ENCODE measurements at regions not wholly inside any gene's neighbourhood (a gene's known extent, or its start where the extent isn't known, plus 50 kb on each side); places are given as distances from the start of the nearest gene placed in this dataset.

DNA sequence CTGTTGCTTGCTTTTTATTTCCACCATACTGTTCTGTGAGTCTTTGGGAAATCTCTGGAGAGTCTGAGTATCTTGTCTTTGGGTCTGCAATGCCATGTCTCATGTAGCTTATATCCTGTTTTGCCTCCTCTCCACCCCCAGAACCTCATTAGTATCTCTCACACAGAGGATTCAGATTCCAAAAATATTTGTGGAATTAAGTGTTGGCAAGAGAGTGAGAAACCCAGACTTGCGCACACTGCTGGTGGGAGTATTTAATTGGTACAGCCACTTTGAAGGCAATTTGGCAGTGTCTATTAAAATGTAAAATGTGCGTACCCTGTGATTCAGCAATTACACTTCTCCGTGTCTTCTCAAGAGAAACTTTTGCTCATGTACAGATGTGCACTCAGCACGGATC, 68.6 kb downstream of the ZNF621 start:
- DNase-seq (ENCODE audit: low read depth in 2 of 3, low spot score in 1 of 3): no peak

DNA sequence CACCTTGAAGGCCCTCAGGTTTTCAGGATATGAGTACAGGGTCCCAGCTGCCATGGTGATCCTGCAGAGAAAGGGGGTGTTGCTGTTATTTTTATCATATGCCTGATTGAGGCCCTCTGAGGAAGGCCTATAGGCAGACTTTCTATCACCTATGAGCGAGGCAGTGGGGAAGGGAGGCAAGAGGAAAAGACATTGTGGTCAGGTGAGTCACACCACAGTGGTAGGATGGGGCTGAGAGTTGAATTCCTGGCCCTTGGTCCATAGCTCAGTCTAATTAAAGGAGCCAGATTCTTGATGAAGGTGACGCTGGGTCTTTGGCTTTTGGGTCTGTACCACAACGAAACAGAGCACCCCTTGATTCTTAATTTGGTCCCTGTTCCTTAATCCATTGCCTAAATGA, 72.7 kb downstream of the ZNF621 start:
- no peak for DNase-seq (ENCODE audit: low read depth in 2 of 3, low spot score in 1 of 3)

DNA sequence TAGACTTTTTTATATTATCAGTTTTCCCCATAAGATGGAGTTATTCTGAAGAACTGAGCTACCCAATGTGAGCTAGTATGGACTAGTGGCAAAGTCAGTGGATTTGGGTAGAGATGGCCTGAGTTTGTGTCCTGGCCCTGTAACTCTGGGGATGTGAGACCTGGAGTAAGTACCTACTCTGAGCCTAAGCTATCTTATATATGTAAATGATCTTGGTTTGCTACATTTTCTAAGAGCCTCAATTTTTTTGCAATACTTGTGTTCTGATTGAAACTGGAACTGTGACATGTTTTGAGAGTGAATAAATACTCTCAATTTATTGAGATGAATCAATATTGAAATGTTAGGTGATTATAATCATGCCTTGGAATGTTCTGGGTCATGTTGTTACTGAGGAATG, 73.6 kb downstream of the ZNF621 start:
- no peak for DNase-seq (ENCODE audit: low read depth in 2 of 3, low spot score in 1 of 3)

DNA sequence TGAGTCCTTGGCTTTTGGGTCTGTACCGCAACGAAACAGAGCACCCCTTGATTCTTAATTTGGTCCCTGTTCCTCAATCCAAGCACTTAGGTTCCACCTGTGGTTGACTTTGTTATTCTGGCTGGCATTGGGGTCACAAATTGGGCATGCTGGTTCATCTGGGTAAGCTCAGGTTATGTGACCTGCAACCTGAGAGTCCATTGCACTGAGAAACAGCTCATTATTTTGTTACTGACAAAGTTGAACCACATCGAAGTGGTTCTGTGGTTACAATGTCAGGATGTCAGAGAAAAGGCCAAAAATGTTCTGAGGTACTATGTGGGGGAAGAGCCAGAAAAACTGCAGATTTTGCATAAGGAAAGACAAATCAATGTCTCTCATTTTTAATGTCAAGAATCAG, 74.2 kb downstream of the ZNF621 start:
- DNase-seq (ENCODE audit: low read depth in 2 of 3, low spot score in 1 of 3): no peak

DNA sequence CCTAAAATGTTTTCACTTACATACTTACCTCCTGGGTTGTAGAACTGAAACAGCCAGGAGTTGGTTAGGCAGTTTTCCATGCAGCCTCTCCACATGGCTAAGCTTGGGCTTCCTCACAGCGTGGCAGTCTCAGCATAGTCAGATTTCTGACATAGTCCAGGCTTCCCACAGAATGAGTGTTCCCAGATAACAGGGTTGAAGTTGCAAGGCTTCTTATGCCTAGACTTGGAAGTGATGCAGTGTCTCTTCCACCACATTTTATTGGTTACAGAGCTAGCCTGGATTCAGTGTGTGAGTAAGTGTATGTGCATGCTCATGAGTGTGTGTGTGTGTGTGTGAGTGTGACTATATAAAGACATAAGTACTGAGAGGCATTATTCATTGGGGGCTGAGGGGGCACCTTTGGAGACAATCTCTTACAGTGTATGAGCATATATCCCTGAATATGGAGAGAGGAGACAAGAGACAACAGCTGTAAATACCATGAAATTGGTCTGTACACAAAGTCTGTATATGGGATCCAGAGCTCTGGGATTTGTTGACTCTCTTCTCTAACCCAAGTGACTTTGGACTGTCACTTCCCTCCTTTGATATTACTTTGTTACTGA, 78.1 kb downstream of the ZNF621 start:
- DNase-seq (ENCODE audit: low read depth in 2 of 3, low spot score in 1 of 3): no peak

DNA sequence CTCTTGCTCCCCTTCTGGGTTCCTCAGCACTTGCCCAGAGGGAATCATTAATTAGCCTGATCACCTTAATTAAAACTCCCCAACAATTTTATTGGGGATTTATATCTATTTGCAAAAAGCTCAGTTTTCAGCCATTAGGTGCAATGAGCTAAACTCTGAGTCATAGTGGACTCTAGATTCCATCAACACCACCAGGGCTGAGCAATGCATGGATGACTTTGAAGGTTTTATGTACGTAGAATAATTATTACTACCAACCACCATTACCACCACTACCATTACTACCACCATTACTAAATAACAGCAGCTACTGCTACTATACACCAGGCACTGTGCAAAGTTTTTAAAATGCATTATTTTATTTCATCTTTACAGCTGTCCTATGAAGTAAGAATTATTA, 81.2 kb downstream of the ZNF621 start:
- no peak for DNase-seq (ENCODE audit: low read depth in 2 of 3, low spot score in 1 of 3)

DNA sequence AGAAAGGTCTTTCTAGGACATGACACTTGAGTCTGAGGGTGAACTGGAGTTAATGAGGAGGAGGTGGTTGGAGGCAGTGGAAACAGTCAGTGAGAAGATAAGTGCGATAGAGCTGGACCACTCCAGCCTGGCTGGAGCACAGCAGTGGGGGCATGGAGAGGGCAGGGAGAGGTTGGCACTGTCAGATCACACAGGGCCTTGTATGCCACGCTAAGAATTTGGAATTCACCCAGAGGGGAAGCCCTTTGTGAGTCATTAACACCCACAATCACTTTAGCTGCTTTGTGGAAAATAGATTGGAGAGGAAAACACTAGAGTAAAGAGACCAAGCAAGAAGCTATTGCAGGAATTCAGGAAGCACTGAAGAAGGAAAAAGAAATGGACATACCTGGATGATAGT, 83.3 kb downstream of the ZNF621 start:
- no peak for DNase-seq (ENCODE audit: low read depth in 2 of 3, low spot score in 1 of 3)

DNA sequence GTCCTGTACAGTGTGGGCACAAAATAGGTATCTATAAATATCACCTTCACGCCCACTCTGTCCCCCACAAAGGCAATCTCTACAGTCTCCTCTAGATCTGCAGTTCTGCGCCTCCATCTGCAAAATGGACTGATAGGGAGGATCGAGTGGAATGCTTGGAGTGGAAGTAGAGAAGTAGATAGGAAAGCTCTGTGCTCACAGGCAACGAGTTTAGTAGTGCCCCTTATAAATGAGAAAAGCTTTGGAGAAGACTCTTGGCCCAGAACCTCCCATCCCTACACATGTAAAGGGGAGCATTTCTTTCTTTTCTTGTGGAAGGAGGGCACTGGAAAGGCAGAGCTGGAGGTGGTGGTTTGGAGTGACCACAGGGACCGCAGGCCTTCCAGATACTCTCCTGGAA, 88.5 kb downstream of the ZNF621 start:
- no peak for DNase-seq (ENCODE audit: low read depth in 2 of 3, low spot score in 1 of 3)

DNA sequence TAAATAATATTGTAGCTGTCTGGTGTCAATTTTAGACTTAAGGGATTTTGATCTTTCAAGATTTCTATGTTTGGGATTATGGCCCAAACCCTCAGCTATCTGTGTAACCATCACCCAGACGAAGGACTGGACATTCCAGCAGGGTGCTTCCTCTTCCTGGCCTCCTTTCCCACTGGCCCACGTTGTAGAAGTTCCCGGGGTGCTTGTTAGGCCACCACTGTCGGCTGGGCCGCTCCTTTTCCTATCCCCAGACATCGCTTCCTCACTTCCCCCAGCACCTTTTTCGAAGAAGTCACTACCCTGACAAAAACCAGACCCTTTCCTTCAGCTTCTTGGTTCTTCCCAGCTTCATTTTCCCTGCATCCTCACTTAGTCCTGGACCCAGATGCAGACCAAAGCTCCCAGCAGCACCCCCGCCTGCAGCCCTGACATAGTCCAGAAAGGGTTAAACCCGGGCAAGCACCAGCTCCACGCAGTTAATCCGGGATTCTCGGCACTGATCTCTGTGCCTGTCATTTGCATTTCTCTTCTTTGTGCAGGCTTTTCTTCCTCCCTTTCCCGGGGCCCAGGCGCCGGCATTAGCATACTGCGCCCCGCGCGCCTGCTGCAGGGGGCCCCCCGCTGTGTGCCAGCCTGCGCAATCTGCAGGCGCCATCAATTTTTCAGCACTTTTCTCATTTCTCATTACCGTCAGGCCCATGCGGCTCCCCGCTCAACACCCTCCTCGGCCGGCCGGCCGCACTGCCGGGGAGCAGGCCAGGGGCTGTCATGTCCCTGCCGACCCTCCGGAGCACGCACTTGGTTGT, 90.6 kb downstream of the ZNF621 start:
- no peak for DNase-seq (ENCODE audit: low read depth in 2 of 3, low spot score in 1 of 3)

DNA sequence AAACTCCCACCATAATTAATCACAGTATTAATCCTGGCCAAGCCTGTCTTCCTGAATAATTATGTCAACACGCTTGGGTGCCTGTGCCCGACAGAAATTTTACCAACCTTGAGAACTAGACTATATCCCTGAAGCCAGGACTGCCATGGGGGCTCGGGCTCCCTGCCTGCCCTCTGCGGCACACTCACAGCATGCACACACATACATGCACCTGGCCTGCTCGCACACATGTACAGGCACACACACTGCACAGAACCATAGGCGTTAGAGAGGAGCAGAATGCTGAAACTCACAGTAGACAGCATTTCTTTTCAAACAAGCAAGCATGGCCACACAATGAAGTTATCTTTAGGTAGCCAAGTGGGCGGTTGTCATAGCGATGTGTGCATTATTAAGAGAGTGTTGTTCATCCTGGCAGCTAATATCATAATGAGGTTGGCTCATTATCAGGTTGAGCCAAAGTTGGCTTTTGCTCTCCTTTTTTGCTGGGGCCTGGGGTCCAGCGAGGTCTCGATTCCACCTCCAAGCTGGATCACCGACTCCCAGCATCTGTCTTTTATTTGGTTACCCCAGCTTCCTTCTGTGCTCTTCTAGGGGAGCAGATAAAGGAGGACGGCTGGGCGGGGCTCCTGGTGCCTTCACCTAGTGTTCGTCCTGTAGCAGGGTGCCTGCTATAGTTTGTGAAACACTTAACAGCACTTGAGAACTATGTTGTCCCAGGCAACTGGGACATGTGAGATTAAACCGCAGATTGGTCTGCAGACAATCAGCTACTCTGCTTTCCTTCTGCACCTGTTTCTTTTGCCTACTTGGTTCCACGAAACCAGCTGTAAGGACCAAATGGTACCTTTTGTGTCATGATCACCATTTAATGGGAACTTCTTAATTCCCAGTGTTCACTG, 91.4 kb downstream of the ZNF621 start:
- no peak for DNase-seq (ENCODE audit: low read depth in 2 of 3, low spot score in 1 of 3)

DNA sequence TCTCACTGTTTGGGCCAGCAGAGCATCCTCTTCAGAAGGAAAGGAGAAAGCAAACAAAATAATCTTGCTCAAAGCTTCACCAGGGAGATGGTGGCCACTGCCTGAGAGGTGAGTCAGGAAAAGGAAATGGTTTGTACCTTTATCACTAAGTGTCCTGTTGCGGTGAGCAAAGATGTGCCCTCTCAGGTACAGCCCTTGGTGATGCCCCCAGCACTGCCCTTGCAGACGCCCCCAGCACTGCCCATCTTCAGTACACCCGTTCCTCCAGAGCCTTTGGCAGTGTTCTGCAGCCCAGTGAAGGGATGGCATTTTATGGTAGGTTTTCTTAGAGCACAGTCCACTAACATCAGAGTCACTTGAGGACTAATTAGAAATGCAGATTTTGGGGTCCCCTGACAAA, 92.3 kb downstream of the ZNF621 start:
- no peak for DNase-seq (ENCODE audit: low read depth in 2 of 3, low spot score in 1 of 3)

DNA sequence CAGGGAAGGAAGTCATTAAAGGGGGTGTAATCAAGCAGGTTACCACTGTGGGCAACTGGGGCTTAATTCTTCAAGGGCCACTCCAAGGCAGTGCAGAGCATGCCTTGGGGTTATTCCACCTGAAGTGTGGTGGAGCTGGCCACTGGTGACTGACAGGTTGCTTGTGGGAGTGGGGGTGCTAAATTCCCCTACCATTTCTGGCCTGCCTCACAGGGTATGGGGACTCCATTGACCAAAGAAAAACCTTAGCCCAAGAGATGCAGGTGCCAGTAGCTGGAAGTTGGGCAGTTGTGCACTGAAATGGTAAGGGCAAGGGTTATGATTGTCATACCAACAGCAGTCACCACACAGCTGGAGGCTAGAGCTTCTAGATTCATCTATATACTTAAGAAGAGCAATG, 93.4 kb downstream of the ZNF621 start:
- DNase-seq (ENCODE audit: low read depth in 2 of 3, low spot score in 1 of 3): no peak

DNA sequence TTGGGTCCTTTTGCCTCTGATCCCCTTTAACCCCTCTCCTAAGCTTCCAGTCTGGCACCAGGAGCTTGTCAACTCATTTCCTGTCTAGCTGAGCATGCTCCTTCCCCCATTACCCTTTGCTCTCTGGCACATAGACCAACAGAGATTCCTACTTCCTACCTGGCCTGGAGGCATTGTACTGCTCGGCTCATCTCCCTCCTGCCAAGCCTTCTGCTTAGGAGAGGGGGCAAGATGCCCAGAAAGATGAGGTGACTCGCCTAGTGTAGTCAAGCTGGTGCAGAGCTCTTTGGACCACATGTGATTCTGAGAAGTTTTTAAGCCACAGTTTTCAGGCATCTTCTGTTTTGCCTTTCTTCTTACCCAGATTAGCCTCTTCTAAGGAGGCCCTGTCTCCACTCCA, 95.4 kb downstream of the ZNF621 start:
- no peak for DNase-seq (ENCODE audit: low read depth in 2 of 3, low spot score in 1 of 3)

DNA sequence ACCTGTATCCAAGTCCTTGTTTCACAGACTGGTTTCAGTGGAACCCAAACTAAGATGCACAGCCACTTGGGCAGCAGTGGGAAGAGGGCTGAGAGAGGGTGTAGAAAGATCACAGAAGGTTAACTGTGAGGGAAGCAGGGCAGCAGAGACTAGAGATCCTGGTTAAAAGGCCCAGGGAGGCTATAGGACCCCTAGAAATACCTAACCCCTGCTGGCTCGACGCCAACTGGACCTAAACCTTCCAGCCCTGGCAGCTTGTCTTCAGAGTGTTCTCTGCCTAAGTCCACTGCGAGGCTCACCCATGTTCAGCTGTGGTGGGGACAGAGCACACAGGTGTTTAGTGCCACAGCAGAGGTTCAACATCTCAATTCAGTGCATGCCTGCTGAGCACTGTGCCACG, 96.5 kb downstream of the ZNF621 start:
- no peak for DNase-seq (ENCODE audit: low read depth in 2 of 3, low spot score in 1 of 3)

DNA sequence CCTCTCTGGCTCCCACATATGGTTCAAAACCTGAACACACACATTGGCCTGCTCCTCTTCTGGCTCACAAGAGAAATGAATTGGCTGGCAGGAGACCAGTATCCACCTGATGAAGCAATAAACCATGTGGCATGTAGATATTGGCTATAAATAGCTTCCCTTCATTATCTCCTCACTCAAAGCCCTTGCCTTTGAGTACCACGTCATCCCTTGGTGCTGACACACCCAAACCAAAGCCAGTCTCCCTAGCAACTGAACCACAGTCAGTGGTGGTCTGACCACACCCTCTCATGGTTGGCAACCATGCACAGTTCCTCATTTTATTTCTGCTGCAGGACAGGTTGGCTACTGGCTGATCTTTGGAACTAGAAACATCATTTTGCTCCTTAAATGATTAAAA, 98.8 kb downstream of the ZNF621 start:
- DNase-seq (ENCODE audit: low read depth in 2 of 3, low spot score in 1 of 3): no peak

DNA sequence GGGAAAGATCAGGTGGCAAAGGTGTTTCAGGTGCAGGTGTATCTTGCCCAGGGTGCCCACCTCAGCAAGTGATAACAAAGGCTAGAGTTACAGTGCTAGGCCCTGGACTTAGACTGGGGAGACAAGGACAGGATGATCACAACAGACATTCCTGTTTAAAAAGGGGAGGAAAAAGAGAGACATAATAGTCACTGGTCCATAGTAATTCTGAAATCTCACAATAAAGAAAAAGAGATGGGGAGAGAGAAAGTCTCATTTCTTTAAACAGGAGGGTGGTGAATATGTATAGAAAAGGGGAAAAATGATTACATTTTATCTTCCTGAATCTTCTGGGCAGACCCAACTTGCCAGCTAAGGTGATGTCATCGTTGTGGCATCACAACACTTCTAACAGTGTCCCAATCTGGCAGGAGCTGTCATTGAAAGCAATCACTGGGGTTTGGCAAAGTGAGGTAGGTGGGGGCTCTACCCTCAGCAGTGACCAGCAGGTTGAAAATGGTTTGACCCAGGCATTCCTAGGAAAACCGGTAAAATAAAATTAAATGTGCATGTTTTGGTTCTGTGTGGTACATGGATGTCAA, 99.5 kb downstream of the ZNF621 start:
- no peak for DNase-seq (ENCODE audit: low read depth in 2 of 3, low spot score in 1 of 3)

DNA sequence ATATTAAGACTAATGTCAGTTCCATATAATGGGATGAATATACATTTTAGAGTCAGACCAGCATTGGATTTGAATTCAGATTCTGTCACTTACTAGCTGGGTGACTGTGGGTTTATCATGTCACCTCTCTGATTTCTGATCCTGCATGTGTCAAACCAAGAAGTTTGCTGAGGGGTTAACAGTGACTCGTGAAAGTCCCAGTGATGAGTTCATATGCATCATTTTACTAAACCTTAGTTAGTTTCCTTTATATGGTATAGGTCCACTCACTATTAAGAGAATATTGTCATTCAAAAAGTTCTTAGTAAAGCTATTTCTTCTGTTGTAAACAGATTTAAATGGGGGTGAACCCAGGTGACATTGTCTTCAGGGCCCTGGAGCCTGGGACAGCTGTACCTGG, 102.3 kb downstream of the ZNF621 start:
- no peak for DNase-seq (ENCODE audit: low read depth in 2 of 3, low spot score in 1 of 3)

DNA sequence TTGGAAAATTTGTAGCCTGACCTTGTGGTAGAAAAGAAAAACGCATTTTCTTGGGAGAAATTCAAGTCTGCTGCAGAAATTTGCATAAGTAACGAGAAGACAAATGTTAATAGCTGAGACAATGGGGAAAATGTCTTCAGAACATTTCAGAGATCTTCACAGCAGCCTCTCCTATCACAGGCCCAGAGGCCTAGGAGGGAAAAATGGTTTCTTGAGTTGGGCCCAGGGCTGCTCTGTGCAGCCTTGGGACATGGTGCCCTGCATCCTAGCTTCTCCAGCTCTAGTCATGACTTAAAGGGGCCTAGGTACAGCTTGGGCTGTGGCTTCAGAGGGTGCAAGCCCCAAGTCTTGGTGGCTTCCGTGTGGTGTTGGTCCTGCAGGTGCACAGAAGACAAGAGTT, 104.2 kb downstream of the ZNF621 start:
- DNase-seq (ENCODE audit: low read depth in 2 of 3, low spot score in 1 of 3): no peak

DNA sequence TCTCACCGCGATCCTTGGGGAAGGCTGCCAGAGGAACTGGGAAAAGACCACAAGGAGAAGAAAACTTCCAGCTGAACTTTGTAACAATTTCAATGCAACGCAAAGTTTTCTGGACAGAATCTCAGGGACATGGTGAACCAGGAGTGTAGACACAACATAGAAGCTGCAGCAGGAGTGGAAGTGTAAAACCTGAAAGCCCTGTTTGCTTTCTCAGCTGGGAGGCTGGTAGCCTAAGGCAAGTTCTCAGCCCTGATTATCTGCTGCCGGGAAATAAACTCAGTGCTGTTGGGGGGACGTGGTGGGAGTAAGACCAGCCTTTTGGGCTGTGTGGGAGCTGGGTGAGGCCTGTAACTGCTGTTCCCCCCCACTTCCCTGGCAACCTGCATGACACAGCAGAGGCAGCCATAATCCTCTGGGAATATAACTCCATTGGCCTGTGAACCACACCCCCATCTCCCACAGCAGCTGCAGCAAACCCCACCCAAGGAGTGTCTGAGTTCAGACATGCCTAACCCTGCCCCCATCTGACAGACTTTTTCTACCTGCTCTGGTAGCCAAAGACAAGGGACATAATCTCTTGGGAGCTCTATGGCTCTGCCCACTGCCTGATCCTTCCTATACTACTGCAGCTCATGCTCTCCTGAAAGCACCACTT, 106.7 kb downstream of the ZNF621 start:
- DNase-seq (ENCODE audit: low read depth in 2 of 3, low spot score in 1 of 3): no peak

DNA sequence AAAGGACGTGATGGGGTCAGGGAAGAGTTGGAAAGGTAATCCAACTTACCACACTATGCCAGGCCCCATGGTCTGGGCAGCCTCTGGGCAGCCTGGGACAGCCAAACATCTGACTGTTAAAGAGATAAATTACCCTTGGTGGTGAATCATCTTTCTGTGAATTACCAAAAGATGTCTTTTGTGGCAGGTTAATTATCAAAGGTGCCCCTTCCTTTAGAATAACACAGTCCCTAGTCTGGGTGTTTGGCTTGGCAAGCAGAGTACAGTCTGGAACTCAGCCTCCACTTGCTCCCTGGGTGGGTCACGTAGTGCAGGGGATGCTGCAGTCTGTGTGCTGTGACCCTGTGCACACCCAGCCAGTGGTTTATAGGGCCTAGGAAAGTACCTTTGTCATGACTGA, 113.1 kb downstream of the ZNF621 start:
- no peak for DNase-seq (ENCODE audit: low read depth in 2 of 3, low spot score in 1 of 3)

DNA sequence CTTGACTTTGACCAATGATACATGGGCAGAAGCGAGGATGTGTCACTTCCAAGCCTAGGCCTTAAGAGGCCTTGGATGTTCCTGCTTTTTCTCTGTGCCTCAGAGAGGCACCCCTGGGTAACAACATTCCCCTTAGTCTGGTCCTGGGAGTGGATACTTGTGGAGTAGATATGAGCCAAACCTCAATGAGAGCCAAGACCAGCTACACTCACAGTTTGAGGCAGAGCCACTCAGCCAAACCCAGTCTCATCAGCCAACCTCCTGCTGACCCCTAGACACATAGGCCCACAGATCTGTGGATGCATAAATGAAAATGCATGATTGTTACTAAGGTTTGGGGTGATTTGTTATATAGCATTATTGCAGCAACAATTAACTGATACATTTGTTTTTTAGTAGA, 114.2 kb downstream of the ZNF621 start:
- DNase-seq (ENCODE audit: low read depth in 2 of 3, low spot score in 1 of 3): no peak

Measured in stimulated activated CD4-positive, alpha-beta T cell treated with anti-CD3 and anti-CD28 coated beads, Interleukin-12 subunit alpha, Interleukin-12 subunit beta, amount 100 ng/mL, for 48 hours (primary cell).